ENCODE measurements at regions not wholly inside any gene's neighbourhood (a gene's known extent, or its start where the extent isn't known, plus 50 kb on each side); places are given as distances from the start of the nearest gene placed in this dataset.

- TF ChIP-seq POLR2A (IDR thresholded peaks at IDR 0.05) = no peak
- TF ChIP-seq EP300 (IDR thresholded peaks at IDR 0.05) = no peak
Observed at GRCh38 chr9:74277532-74277931, 219.6 kb upstream of the RORB start.

All from stomach (tissue), 4 donors.